GM12874 (cell line): ENCODE measurements at regions not wholly inside any gene's neighbourhood (a gene's known extent, or its start where the extent isn't known, plus 50 kb on each side); places are given as distances from the start of the nearest gene placed in this dataset.

Source experiments
- CTCF ChIP-seq: IDR thresholded peaks from 2 replicates; pipeline ENCODE4 v1.5.1; 2011; ENCODE audit warnings: low read depth, mild to moderate bottlenecking, control low read depth, low read length, moderate library complexity; ENCODE audit not compliant: insufficient read depth

- no peak for TF ChIP-seq CTCF
These were observed 179.6 kb upstream of the ESRRG start for GRCh38 chr1:216902669-216903381.

GRCh38 chr1:216900116-216900620 lies 176.9 kb upstream of the ESRRG start:
- no peak for TF ChIP-seq CTCF

- no peak for TF ChIP-seq CTCF
These were observed 175.6 kb upstream of the ESRRG start for GRCh38 chr1:216898801-216899200.

GRCh38 chr1:216896146-216896545 lies 172.9 kb upstream of the ESRRG start:
- no peak for TF ChIP-seq CTCF

- no peak for TF ChIP-seq CTCF
These were observed 171.3 kb upstream of the ESRRG start for GRCh38 chr1:216894494-216894893.

- TF ChIP-seq CTCF: no peak
These were observed 169.4 kb upstream of the ESRRG start for GRCh38 chr1:216892581-216893160.

GRCh38 chr1:216890871-216891270 lies 167.6 kb upstream of the ESRRG start:
- TF ChIP-seq CTCF: no peak
